ENCODE measurements at regions not wholly inside any gene's neighbourhood (a gene's known extent, or its start where the extent isn't known, plus 50 kb on each side); places are given as distances from the start of the nearest gene placed in this dataset.

- Histone ChIP-seq H3K4me3 (ENCODE audit: low read depth, low read length, poor library complexity, severe bottlenecking) (no peak overlapping the region), H3K27me3 (ENCODE audit: insufficient read depth, low read length) (no peaks in the 10 kb centered on the region), H3K4me1 (ENCODE audit: insufficient read depth, low read length, severe bottlenecking) (no peaks in the 10 kb centered on the region), H3K79me2 (ENCODE audit: insufficient read depth, low read length) (no peaks in the 10 kb centered on the region), H3K4me2 (ENCODE audit: low read length) (no peak overlapping the region), H3K9me2 (ENCODE audit: low read depth, low read length) (no peaks in the 10 kb centered on the region), H3K9me3 (ENCODE audit: low read length) (no peaks in the 10 kb centered on the region), H3F3A (ENCODE audit: insufficient read depth, low read length) (no peaks in the 10 kb centered on the region), H3K9ac (ENCODE audit: low read length) (no peak overlapping the region), H3K27ac (ENCODE audit: low read depth, low read length, poor library complexity, severe bottlenecking) (no peak overlapping the region), H4K20me1 (ENCODE audit: insufficient read depth, low read length) (no peaks in the 10 kb centered on the region), H3K36me3 (ENCODE audit: insufficient read depth, low read length) (no peaks in the 10 kb centered on the region), H2AFZ (ENCODE audit: low read length) (no peak overlapping the region)
- TF ChIP-seq EZH2 (IDR thresholded peaks at IDR 0.05; ENCODE audit: borderline replicate concordance, low read length) (no peak), CTCF (IDR thresholded peaks at IDR 0.05; ENCODE audit: low read length) (no peak)
These were observed 149.8 kb downstream of the EFNB2 start for GRCh38 chr13:106385654-106386053.

- Histone ChIP-seq H3K27ac (ENCODE audit: low read depth, low read length, poor library complexity, severe bottlenecking) (no peak overlapping the region), H3K36me3 (ENCODE audit: insufficient read depth, low read length) (no peaks in the 10 kb centered on the region), H3K4me1 (ENCODE audit: insufficient read depth, low read length, severe bottlenecking) (no peaks in the 10 kb centered on the region), H3K9ac (ENCODE audit: low read length) (no peak overlapping the region), H4K20me1 (ENCODE audit: insufficient read depth, low read length) (no peaks in the 10 kb centered on the region), H3K4me3 (ENCODE audit: low read depth, low read length, poor library complexity, severe bottlenecking) (no peak overlapping the region), H3F3A (ENCODE audit: insufficient read depth, low read length) (no peaks in the 10 kb centered on the region), H2AFZ (ENCODE audit: low read length) (no peak overlapping the region), H3K4me2 (ENCODE audit: low read length) (no peak overlapping the region), H3K27me3 (ENCODE audit: insufficient read depth, low read length) (no peaks in the 10 kb centered on the region), H3K9me2 (ENCODE audit: low read depth, low read length) (no peaks in the 10 kb centered on the region), H3K79me2 (ENCODE audit: insufficient read depth, low read length) (no peaks in the 10 kb centered on the region), H3K9me3 (ENCODE audit: low read length) (no peaks in the 10 kb centered on the region)
- TF ChIP-seq CTCF (IDR thresholded peaks at IDR 0.05; ENCODE audit: low read length) (no peak), EZH2 (IDR thresholded peaks at IDR 0.05; ENCODE audit: borderline replicate concordance, low read length) (no peak)
These were observed 150.9 kb downstream of the EFNB2 start for GRCh38 chr13:106384516-106384915.

- Histone ChIP-seq H3K4me2 (ENCODE audit: low read length) (no peak overlapping the region), H3K9ac (ENCODE audit: low read length) (no peak overlapping the region), H3K27me3 (ENCODE audit: insufficient read depth, low read length) (no peaks in the 10 kb centered on the region), H3K79me2 (ENCODE audit: insufficient read depth, low read length) (no peaks in the 10 kb centered on the region), H3K9me3 (ENCODE audit: low read length) (no peaks in the 10 kb centered on the region), H3K27ac (ENCODE audit: low read depth, low read length, poor library complexity, severe bottlenecking) (no peak overlapping the region), H3F3A (ENCODE audit: insufficient read depth, low read length) (no peaks in the 10 kb centered on the region), H2AFZ (ENCODE audit: low read length) (no peak overlapping the region), H3K4me1 (ENCODE audit: insufficient read depth, low read length, severe bottlenecking) (no peaks in the 10 kb centered on the region), H3K4me3 (ENCODE audit: low read depth, low read length, poor library complexity, severe bottlenecking) (no peak overlapping the region), H3K36me3 (ENCODE audit: insufficient read depth, low read length) (no peaks in the 10 kb centered on the region), H4K20me1 (ENCODE audit: insufficient read depth, low read length) (no peaks in the 10 kb centered on the region), H3K9me2 (ENCODE audit: low read depth, low read length) (no peaks in the 10 kb centered on the region)
- no peak for TF ChIP-seq EZH2 (IDR thresholded peaks at IDR 0.05; ENCODE audit: borderline replicate concordance, low read length)
- TF ChIP-seq CTCF (IDR thresholded peaks at IDR 0.05; ENCODE audit: low read length): no peak
These were observed 151.7 kb downstream of the EFNB2 start for GRCh38 chr13:106383791-106384190.
